ENCODE measurements at regions not wholly inside any gene's neighbourhood (a gene's known extent, or its start where the extent isn't known, plus 50 kb on each side); places are given as distances from the start of the nearest gene placed in this dataset.

DNA sequence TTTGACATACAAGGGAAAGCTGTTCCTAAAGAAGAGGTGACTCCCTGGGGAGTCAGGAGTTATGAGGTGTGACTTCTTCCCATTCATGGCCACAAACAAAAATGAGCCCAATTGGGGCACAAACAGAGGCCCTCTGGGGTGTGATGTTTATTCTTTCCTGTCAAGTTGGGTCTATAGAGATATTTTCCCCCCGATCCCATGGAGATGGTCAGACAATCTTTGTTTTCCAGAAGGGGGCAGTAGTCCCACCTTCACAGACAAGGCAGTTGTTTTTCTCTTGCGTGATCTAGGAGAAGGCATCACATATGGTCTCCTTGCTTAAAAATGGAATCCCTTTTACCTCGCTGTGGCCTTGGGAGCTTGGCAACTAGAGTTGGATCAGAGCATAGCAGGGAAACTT is 110.3 kb downstream of the MFSD1 start:
- H3K27me3 Mint-ChIP-seq (ENCODE audit: insufficient read depth): peaks cover 13% of the 10 kb centered on the region
- DNase-seq: no peak
- H3K4me1 Mint-ChIP-seq (ENCODE audit: low read depth): no peaks in the 10 kb centered on the region
- H3K9me3 Mint-ChIP-seq: no peaks in the 10 kb centered on the region
- H3K27ac Mint-ChIP-seq: no peak overlapping the region
- TF ChIP-seq, protein P1, sequence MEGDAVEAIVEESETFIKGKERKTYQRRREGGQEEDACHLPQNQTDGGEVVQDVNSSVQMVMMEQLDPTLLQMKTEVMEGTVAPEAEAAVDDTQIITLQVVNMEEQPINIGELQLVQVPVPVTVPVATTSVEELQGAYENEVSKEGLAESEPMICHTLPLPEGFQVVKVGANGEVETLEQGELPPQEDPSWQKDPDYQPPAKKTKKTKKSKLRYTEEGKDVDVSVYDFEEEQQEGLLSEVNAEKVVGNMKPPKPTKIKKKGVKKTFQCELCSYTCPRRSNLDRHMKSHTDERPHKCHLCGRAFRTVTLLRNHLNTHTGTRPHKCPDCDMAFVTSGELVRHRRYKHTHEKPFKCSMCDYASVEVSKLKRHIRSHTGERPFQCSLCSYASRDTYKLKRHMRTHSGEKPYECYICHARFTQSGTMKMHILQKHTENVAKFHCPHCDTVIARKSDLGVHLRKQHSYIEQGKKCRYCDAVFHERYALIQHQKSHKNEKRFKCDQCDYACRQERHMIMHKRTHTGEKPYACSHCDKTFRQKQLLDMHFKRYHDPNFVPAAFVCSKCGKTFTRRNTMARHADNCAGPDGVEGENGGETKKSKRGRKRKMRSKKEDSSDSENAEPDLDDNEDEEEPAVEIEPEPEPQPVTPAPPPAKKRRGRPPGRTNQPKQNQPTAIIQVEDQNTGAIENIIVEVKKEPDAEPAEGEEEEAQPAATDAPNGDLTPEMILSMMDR (IDR thresholded peaks at IDR 0.05): peak; percentile 59
- no peak overlapping the region for H3K4me3 Mint-ChIP-seq
- no peaks in the 10 kb centered on the region for H3K36me3 Mint-ChIP-seq (ENCODE audit: low read depth)

DNA sequence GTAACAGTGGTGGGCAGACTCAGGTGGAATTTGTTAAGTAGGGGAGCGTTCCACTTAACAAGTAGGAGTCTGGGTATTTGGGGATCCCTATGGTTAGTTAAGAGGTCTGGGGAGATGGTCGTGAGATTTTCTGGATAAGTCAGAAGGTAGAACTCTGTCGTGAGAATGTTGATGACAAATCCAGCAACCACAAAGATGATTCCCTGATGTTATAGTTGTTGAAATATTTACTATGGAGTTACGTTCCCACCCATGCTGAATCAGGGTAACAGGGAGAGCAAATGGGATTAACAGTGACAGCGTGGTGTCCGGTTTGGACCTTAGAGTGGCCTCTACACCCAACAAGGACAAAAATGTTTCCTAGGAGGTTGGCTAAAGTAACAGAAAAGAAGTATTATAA is 110.8 kb downstream of the MFSD1 start:
- no peaks in the 10 kb centered on the region for H3K36me3 Mint-ChIP-seq (ENCODE audit: low read depth)
- DNase-seq: no peak
- TF ChIP-seq, protein P1 (IDR thresholded peaks at IDR 0.05): no peak
- H3K9me3 Mint-ChIP-seq: no peaks in the 10 kb centered on the region
- H3K27ac Mint-ChIP-seq: no peak overlapping the region
- no peaks in the 10 kb centered on the region for H3K4me1 Mint-ChIP-seq (ENCODE audit: low read depth)
- H3K4me3 Mint-ChIP-seq: no peak overlapping the region
- peaks cover 13% of the 10 kb centered on the region for H3K27me3 Mint-ChIP-seq (ENCODE audit: insufficient read depth)

DNA sequence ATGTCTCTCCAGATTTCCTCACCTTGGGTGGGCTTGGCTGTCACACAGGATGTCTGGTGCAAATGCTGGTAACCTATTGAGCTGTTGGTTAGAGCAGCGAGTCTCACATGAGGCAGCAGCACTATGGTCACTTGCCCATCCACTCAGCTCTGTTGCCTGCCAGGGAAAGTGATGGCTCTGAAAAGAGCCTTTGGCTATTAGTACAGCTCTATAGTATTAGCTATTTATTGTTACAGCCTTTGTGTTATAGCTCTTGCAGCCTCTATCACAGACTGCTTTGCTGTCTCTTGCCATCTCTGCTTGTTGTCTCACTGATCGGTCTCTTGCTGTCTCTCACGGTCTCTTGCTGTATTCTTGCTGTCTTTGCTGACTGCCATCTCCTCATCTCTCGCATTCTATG is 114.3 kb downstream of the MFSD1 start:
- TF ChIP-seq, protein P1 (IDR thresholded peaks at IDR 0.05): no peak
- Mint-ChIP-seq H3K27ac (no peak overlapping the region), H3K9me3 (no peaks in the 10 kb centered on the region), H3K36me3 (ENCODE audit: low read depth) (no peaks in the 10 kb centered on the region), H3K27me3 (ENCODE audit: insufficient read depth) (peaks cover 6% of the 10 kb centered on the region; the same call in 1 of the 2 replicates), H3K4me1 (ENCODE audit: low read depth) (no peaks in the 10 kb centered on the region), H3K4me3 (no peak overlapping the region)
- no peak for DNase-seq

DNA sequence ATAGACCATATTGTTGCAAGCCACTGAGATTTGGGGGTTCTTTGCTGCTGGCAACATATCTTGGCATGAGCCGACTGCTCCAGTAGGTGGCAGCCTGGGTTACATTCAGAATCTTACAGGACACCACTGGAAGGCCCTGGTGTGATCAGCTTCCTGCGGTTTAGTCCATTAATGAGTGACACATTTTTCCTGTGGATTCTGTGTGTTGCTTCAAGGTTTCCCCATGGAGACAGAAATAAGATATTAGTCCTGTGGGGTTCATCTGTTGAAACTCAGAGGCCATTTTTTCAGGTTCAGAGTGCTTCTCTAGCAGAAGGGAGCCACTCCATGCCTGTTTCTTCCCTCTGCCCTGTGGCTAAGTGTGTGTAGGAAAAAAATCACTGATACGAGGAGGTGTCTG is 116.2 kb downstream of the MFSD1 start:
- Mint-ChIP-seq H3K27ac (no peak overlapping the region), H3K9me3 (no peaks in the 10 kb centered on the region), H3K36me3 (ENCODE audit: low read depth) (no peaks in the 10 kb centered on the region), H3K4me1 (ENCODE audit: low read depth) (no peaks in the 10 kb centered on the region), H3K27me3 (ENCODE audit: insufficient read depth) (peaks cover 6% of the 10 kb centered on the region; the same call in 1 of the 2 replicates), H3K4me3 (no peak overlapping the region)
- peak; percentile 73 for DNase-seq
- TF ChIP-seq, protein P1 (IDR thresholded peaks at IDR 0.05): peak; percentile 82

DNA sequence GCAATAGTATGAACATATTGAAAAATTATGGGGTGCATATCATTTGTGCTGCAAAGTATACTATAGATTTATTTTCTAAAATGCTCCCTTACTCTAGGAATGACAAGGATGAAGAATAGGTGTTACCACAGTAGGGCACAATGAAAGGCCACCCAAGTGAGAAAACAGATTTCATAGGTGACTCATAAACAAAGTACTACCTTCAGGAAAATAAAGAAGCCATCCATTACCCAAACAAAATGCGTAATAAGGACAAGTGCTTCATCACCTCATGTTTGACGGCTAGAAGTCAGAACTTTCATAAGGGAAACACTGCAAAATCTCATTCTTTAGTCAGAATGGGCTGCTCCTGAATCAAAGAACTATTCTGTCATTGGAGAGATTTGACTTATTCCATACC is 116.6 kb downstream of the MFSD1 start:
- no peak for DNase-seq
- Mint-ChIP-seq H3K4me3 (no peak overlapping the region), H3K27ac (no peak overlapping the region), H3K27me3 (ENCODE audit: insufficient read depth) (peaks cover 6% of the 10 kb centered on the region; the same call in 1 of the 2 replicates), H3K36me3 (ENCODE audit: low read depth) (no peaks in the 10 kb centered on the region), H3K9me3 (no peaks in the 10 kb centered on the region), H3K4me1 (ENCODE audit: low read depth) (no peaks in the 10 kb centered on the region)
- TF ChIP-seq, protein P1 (IDR thresholded peaks at IDR 0.05): no peak

DNA sequence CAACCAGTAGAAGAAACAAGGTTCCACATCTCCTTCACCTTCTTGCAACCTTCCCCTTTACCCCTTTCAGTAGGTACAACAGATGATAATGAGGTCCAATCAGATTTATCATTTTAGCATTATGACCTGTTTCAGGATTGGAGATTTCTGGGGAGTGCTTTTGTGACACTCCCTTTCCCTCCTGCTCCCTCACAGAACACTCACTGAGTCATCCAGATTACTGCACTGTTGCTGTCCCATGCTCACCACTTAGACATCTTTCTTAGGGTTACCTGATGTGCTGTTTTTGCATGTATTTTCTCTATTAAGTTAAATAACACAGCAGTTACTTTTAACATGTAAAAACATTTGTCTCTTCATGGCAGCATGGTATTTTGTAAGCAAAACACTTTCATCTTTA is 118.5 kb downstream of the MFSD1 start:
- Mint-ChIP-seq H3K27ac (no peak overlapping the region), H3K4me3 (no peak overlapping the region), H3K36me3 (ENCODE audit: low read depth) (no peaks in the 10 kb centered on the region), H3K4me1 (ENCODE audit: low read depth) (no peaks in the 10 kb centered on the region), H3K9me3 (no peaks in the 10 kb centered on the region), H3K27me3 (ENCODE audit: insufficient read depth) (peaks cover 3% of the 10 kb centered on the region; the same call in 1 of the 2 replicates)
- DNase-seq: no peak
- TF ChIP-seq, protein P1 (IDR thresholded peaks at IDR 0.05): no peak

Measured in HFFc6 (cell line).